GM23248 (cell line): ENCODE measurements at regions not wholly inside any gene's neighbourhood (a gene's known extent, or its start where the extent isn't known, plus 50 kb on each side); places are given as distances from the start of the nearest gene placed in this dataset.

Source experiments
- DNase-seq: peaks from one replicate; pipeline ENCODE4 v3.0.0-alpha.2; 2015
- H2AFZ ChIP-seq: fragments of 200-600 bp; sonication (generic); 2 replicates; pipeline ENCODE4 v1.6.1; 2016; ENCODE audit warnings: antibody characterized with exemption
- H3F3A ChIP-seq: fragments of 200-600 bp; sonication (generic); 2 replicates; pipeline ENCODE4 v1.6.1; 2016; ENCODE audit warnings: mild to moderate bottlenecking, antibody characterized with exemption, mixed run types; ENCODE audit not compliant: insufficient read depth
- H3K27ac ChIP-seq: fragments of 200-600 bp; sonication (generic); 2 replicates; pipeline ENCODE4 v1.5.1; 2016; ENCODE audit warnings: mild to moderate bottlenecking
- H3K27me3 ChIP-seq: fragments of 200-600 bp; sonication (generic); replicated peaks from 2 replicates; pipeline ENCODE4 v1.6.1; 2016; ENCODE audit warnings: mild to moderate bottlenecking; ENCODE audit not compliant: insufficient read depth
- H3K36me3 ChIP-seq: fragments of 200-600 bp; sonication (generic); 2 replicates; pipeline ENCODE4 v1.6.1; 2016; ENCODE audit warnings: low read depth, mild to moderate bottlenecking
- H3K4me1 ChIP-seq: fragments of 200-600 bp; sonication (generic); 2 replicates; pipeline ENCODE4 v1.6.1; 2016; ENCODE audit warnings: mild to moderate bottlenecking; ENCODE audit not compliant: insufficient read depth
- H3K4me2 ChIP-seq: fragments of 200-600 bp; sonication (generic); one replicate; pipeline ENCODE4 v1.6.1; 2016; ENCODE audit warnings: mild to moderate bottlenecking; ENCODE audit not compliant: unreplicated experiment
- H3K4me3 ChIP-seq: fragments of 200-600 bp; sonication (generic); 2 replicates; pipeline ENCODE4 v1.5.1; 2016; ENCODE audit warnings: mild to moderate bottlenecking
- H3K79me2 ChIP-seq: fragments of 200-600 bp; sonication (generic); 2 replicates; pipeline ENCODE4 v1.6.1; 2016; ENCODE audit warnings: mild to moderate bottlenecking; ENCODE audit not compliant: insufficient read depth
- H3K9ac ChIP-seq: fragments of 200-600 bp; sonication (generic); 2 replicates; pipeline ENCODE4 v1.6.1; 2016; ENCODE audit warnings: mild to moderate bottlenecking
- H3K9me2 ChIP-seq: fragments of 200-600 bp; sonication (generic); 2 replicates; pipeline ENCODE4 v1.6.1; 2016; ENCODE audit warnings: mixed run types, mild to moderate bottlenecking, moderate library complexity; ENCODE audit not compliant: insufficient read depth
- H3K9me3 ChIP-seq: fragments of 200-600 bp; sonication (generic); one replicate; pipeline ENCODE4 v1.6.1; 2017; ENCODE audit warnings: low read depth
- H4K20me1 ChIP-seq: fragments of 200-600 bp; sonication (generic); 2 replicates; pipeline ENCODE4 v1.6.0; 2016; ENCODE audit not compliant: insufficient read depth
- EZH2 ChIP-seq: fragments of 200-600 bp; sonication (generic); IDR thresholded peaks from 2 replicates; pipeline ENCODE4 v1.6.1; 2018; ENCODE audit warnings: antibody characterized with exemption, mild to moderate bottlenecking; ENCODE audit not compliant: insufficient read depth, poor library complexity, severe bottlenecking
- EZH2phosphoT487 ChIP-seq: fragments of 200-600 bp; sonication (generic); IDR thresholded peaks from 2 replicates; pipeline ENCODE4 v1.6.1; 2018; ENCODE audit warnings: antibody characterized with exemption, moderate library complexity, mild to moderate bottlenecking, low read depth; ENCODE audit not compliant: insufficient read depth
- WGBS, 2 experiments: methylation state at CpG; one replicate each; pipeline ENCODE4 v1.1.6; 2015 to 2017; ENCODE audit warnings: low lambda C conversion rate in 2 of 2, low coverage in 1 of 2; ENCODE audit errors: missing lambda C conversion rate in 2 of 2; 5-methylcytosine and 5-hydroxymethylcytosine counted together
- in situ Hi-C: fragments of 300-500 bp; cut with MboI; formaldehyde crosslinking; loops from 2 replicates; pipeline ENCODE4 v1.15.0; 2020

- Histone ChIP-seq H3K4me3 (no peak overlapping the region), H3K9me3 (no peaks in the 10 kb centered on the region), H3K79me2 (no peaks in the 10 kb centered on the region), H3F3A (no peaks in the 10 kb centered on the region), H2AFZ (no peak overlapping the region), H3K36me3 (no peaks in the 10 kb centered on the region), H3K9ac (no peak overlapping the region), H3K4me1 (no peaks in the 10 kb centered on the region), H3K4me2 (no peak overlapping the region), H3K9me2 (no peaks in the 10 kb centered on the region), H3K27ac (no peak overlapping the region), H3K27me3 (no peaks in the 10 kb centered on the region), H4K20me1 (no peaks in the 10 kb centered on the region)
- DNase-seq, result no peak
- WGBS, 2 experiments, result 87 to 89% methylated on average over 2 of the region's 2 CpGs
- TF ChIP-seq EZH2, result no peak
- TF ChIP-seq EZH2phosphoT487, result no peak
- in situ Hi-C loops, result loop anchor here (25.0 kb wide), 1 partner anchor 1009 kb away; no protein-coding TSS in a partner anchor
Observed at GRCh38 chr1:88296227-88296626, 387.8 kb upstream of the PKN2 start.

DNA sequence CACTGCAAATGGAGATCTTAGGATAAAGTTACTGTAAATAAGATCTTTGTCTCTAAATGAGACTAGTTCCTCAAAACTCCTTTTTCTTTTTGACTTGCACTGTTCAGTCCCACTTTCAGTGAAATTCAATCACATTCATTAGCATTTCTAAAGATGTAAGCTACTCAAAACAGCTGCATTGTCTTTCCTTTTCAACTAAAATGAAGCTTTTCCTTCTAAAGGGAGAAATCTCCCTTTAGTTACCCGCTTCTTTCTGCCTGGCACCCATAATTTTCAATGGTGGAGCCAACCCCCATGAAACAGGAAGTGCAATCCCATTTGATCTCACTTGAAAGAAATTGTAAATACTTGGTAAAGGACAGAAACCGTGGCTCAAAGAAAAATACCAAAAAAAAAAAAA, 387.4 kb upstream of the PKN2 start:
- H3K4me2 ChIP-seq, result no peak overlapping the region
- H3K4me3 ChIP-seq, result no peak overlapping the region
- H3K79me2 ChIP-seq, result no peaks in the 10 kb centered on the region
- 43 to 62% methylated on average over 2 of the region's 2 CpGs for WGBS, 2 experiments
- no peaks in the 10 kb centered on the region for H3K27me3 ChIP-seq
- H3K9ac ChIP-seq, result no peak overlapping the region
- no peak for TF ChIP-seq EZH2
- no peak for TF ChIP-seq EZH2phosphoT487
- H2AFZ ChIP-seq, result no peak overlapping the region
- H3K9me2 ChIP-seq, result no peaks in the 10 kb centered on the region
- H3K27ac ChIP-seq, result no peak overlapping the region
- DNase-seq, result no peak
- in situ Hi-C loops, result loop anchor here (25.0 kb wide), 1 partner anchor 1009 kb away; no protein-coding TSS in a partner anchor
- H3K36me3 ChIP-seq, result no peaks in the 10 kb centered on the region
- H3K4me1 ChIP-seq, result no peaks in the 10 kb centered on the region
- H3K9me3 ChIP-seq, result no peaks in the 10 kb centered on the region
- no peaks in the 10 kb centered on the region for H3F3A ChIP-seq
- no peaks in the 10 kb centered on the region for H4K20me1 ChIP-seq

DNA sequence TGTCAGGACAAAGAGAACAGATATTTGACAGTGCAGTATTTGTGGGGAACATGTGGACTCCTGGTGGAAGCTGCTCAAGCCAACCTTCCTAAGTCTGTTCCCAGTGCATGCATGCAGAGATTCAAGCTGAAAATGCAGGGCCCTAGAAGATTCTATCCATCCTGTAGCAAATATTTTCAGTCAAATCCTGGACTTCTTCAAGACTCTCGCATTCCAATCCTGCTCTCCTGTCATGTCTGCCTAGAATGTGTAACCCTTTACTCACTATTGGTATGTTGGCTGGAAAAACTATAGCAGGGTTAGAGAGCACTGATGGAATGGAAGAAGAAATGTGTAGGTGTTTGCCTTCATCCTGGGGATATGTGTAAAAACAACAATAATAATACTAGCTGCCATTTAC, 385.6 kb upstream of the PKN2 start:
- DNase-seq, result no peak
- 46 to 67% methylated on average over 1 of the region's 1 CpG for WGBS, 2 experiments
- no peak overlapping the region for H3K4me2 ChIP-seq

GRCh38 chr1:88300752-88301263, 383.3 kb upstream of the PKN2 start:
- Histone ChIP-seq H3K4me2 (no peak overlapping the region), H4K20me1 (no peaks in the 10 kb centered on the region), H3F3A (no peaks in the 10 kb centered on the region), H3K27ac (no peak overlapping the region), H3K9ac (no peak overlapping the region), H3K79me2 (no peaks in the 10 kb centered on the region), H3K27me3 (no peaks in the 10 kb centered on the region), H3K4me1 (no peaks in the 10 kb centered on the region), H3K4me3 (no peak overlapping the region), H3K9me3 (no peaks in the 10 kb centered on the region), H3K9me2 (no peaks in the 10 kb centered on the region), H2AFZ (no peak overlapping the region), H3K36me3 (no peaks in the 10 kb centered on the region)
- TF ChIP-seq EZH2 (no peak), EZH2phosphoT487 (no peak)
- no peak for DNase-seq
- in situ Hi-C loops, result no loop called here
- WGBS, 2 experiments, result 93% methylated on average over 2 of the region's 2 CpGs

More for the DNA sequence above, 385.6 kb upstream of the PKN2 start:
- Histone ChIP-seq H3K9ac (no peak overlapping the region), H3F3A (no peaks in the 10 kb centered on the region), H3K9me3 (no peaks in the 10 kb centered on the region), H3K27me3 (no peaks in the 10 kb centered on the region), H3K4me3 (no peak overlapping the region), H2AFZ (no peak overlapping the region), H3K4me1 (no peaks in the 10 kb centered on the region), H3K9me2 (no peaks in the 10 kb centered on the region), H3K27ac (no peak overlapping the region), H4K20me1 (no peaks in the 10 kb centered on the region), H3K79me2 (no peaks in the 10 kb centered on the region), H3K36me3 (no peaks in the 10 kb centered on the region)
- TF ChIP-seq EZH2phosphoT487 (no peak), EZH2 (no peak)
- in situ Hi-C loops, result loop anchor here (25.0 kb wide), 1 partner anchor 1011 kb away; no protein-coding TSS in a partner anchor
